ENCODE measurements at regions not wholly inside any gene's neighbourhood (a gene's known extent, or its start where the extent isn't known, plus 50 kb on each side); places are given as distances from the start of the nearest gene placed in this dataset.

DNA sequence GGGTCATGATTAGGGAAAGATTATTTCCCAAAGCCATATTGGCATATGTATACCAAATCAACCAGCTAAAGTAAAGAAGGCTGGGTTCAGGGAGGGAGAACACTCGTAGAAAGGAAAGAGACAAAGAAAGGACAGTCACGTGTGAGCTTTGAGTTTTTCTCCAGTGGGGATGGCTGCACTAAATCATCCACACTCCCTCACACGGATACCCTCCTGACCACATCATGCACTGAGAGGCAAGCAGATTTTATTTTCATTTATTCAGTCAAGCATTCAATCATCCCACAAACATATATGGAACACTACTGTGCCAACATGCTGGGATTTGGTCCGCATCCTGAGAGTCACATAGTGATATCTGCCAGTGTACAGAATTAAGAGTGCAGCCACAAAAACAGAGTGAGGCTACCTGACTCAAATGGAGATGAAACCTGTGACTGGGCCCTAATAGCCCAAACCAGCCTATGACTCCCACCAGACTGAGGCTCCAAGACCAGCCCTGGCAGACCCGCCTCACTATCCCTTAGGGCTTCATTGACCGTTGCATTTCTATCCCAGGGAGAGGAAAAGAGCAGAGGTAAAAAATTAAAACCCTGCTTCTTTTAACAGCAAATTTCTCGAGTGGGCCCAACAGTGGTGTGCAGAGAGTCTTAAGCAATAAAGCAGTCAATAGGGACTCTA is 155.9 kb downstream of the BARHL2 start:
- FAIRE-seq (no peak), DNase-seq (ENCODE audit: insufficient read length, low spot score) (no peak)

DNA sequence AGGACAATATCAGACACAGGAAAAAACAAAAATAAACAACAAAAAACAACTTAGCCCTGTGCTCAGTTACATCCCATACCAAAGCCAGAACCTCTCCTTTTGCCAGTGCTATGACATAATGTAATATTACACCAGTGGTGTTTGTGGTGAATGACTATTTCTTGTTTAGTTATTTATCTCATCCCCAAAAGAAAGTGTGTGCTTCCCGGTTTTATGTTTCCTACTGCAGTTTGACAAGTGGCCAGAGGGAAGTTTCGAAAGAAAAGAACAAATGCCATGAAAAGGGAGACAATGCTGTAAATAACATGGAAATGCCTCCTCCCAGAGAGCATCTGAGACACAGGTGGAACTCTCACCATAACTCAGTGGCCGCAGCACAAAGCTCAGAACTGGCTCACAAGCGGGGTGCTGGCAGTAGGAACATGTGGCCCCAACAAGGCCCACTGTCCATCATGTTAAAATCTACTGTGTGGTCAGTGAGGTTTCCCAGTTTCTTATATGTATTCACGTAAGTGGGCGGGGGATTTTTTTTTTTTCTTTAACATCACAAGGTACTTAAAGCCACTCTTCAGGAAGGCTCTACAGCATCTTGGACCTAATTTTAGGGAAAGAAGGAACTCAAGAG is 158.2 kb downstream of the BARHL2 start:
- FAIRE-seq (no peak), DNase-seq (ENCODE audit: insufficient read length, low spot score) (no peak)

DNA sequence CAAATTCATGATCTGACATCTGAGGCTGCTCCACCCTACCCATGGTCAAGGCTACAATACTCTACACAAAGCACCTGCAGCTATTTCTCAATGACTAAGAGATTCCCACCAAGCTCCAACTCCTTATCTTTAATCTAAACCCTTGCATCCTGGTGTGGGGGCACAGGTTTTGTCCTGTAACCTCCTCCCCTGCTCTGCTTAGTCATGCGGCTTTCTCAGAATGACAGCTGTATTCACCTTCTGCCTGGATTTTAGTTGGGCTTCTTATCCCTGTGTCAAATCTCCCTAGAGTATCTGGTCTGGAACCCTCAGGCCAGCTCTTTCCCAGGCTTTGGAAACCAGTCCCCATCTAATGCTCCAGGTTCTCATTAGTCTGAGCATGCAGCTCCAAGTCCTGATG is 159.0 kb downstream of the BARHL2 start:
- DNase-seq (ENCODE audit: insufficient read length, low spot score) (no peak), FAIRE-seq (no peak)

GRCh38 chr1:90557706-90558105 is 159.4 kb downstream of the BARHL2 start:
- FAIRE-seq (no peak), DNase-seq (ENCODE audit: insufficient read length, low spot score) (no peak)

- DNase-seq (ENCODE audit: insufficient read length, low spot score) (no peak), FAIRE-seq (no peak)
Measured at GRCh38 chr1:90550626-90551406, 166.3 kb downstream of the BARHL2 start.

GRCh38 chr1:90544356-90544755 is 172.7 kb downstream of the BARHL2 start:
- DNase-seq (ENCODE audit: insufficient read length, low spot score): no peak
- FAIRE-seq: no peak

DNA sequence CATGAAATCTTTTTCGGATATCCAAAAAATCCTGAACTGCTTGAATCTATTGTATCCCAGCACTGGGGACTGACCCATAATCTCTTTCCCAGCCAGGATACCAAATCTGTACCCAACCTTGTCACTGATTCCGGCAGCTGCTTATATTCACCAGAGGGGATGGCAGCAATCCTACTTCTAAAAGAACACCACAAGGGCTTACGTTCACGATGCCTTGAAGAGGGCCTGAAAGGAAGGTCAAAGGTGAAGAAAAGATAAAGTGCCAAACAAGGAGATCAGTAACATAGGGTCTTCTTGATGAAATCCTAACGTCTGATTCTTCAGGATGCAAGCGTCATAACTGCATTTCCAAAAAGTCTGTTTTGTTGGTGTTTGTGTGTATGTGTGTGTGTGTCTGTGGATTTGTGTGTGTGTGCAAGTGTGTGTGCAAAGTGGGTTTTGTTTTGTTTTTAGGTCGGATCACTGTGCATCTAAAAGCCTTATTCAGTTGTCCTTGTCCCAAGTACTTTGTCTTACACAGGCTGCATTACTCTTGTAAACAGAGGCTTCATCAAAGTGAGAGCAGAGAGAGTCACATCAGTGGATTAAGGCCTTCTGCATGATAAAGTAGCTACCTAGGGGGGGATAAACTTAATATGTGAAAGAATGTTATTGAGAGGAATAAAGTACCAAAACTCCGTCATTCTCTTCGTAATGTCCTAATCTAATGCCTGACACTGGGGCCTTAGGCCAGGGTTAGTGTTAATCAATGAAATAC is 179.3 kb downstream of the BARHL2 start:
- no peak for FAIRE-seq
- DNase-seq (ENCODE audit: insufficient read length, low spot score): no peak

- FAIRE-seq: no peak
- DNase-seq (ENCODE audit: insufficient read length, low spot score): no peak
Measured at GRCh38 chr1:90534663-90535295, 182.3 kb downstream of the BARHL2 start.

- DNase-seq (ENCODE audit: insufficient read length, low spot score) (no peak), FAIRE-seq (no peak)
Measured at GRCh38 chr1:90534116-90534515, 183.0 kb downstream of the BARHL2 start.

DNA sequence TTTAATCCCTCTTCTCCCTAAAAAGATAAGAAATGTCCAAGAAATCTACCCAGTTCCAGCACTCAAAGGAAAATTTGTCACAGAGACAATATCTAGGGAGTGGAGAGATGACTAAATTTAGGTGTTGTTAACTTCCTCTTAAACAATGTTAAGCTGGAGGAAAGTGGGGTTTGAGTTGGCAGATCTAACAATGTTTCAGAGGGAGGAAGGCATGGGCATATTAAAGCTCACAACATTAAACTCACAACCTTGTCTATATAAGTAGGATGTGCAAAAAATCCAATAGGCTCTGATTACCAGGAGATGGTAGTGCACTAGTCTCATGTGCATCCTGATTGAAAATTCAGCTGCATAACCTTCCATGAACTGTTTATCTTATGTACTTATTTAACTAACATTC is 190.1 kb downstream of the BARHL2 start:
- no peak for FAIRE-seq

DNA sequence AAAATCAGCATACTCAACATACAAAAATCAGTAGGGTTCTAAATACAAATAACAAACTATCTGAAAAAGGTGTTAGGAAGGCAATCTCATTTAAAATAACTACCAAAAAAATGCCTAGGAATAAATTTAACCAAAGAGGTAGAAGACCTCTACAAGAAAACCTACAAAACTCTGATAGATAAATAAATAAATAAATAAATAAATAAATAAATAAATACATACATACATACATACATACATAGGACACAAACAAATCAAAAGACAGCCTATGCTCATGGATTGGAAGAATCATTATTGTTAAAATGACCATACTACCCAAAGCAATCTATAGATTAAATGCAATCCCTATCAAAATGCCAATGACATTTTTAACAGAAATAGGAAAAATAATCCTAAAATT is 194.7 kb downstream of the BARHL2 start:
- FAIRE-seq: no peak

More for the DNA sequence above, 190.1 kb downstream of the BARHL2 start:
- no peak for DNase-seq (ENCODE audit: insufficient read length, low spot score)

DNA sequence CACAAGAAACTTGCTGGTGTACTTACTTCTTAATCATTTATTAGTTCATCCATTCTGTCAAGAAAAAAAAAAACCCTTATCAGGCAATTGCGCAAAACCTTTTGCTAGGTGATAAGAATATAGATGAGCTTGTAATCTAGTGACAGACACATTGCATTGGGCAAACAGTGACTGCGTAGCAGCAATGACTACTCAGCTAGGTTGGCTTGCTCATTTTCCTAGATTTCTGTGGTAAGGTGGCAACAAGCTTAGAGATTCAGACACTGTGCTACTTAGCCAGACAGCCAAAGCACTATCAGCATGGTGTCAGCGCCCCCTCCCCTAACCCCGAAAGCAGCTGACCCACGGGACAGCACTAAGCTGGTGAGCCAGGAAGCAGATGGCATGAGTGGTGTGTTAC is 203.1 kb downstream of the BARHL2 start:
- DNase-seq (ENCODE audit: insufficient read length, low spot score) (no peak), FAIRE-seq (no peak)

More for the DNA sequence above, 194.7 kb downstream of the BARHL2 start:
- DNase-seq (ENCODE audit: insufficient read length, low spot score): no peak

- no peak for DNase-seq (ENCODE audit: insufficient read length, low spot score)
- no peak for FAIRE-seq
Measured at GRCh38 chr1:90512441-90512840, 204.7 kb downstream of the BARHL2 start.

- DNase-seq (ENCODE audit: insufficient read length, low spot score): no peak
- no peak for FAIRE-seq
Measured at GRCh38 chr1:90510143-90510542, 207.0 kb downstream of the BARHL2 start.

- DNase-seq (ENCODE audit: insufficient read length, low spot score): no peak
Measured at GRCh38 chr1:90509225-90510048, 207.7 kb downstream of the BARHL2 start.

GRCh38 chr1:90508376-90509167 is 208.5 kb downstream of the BARHL2 start:
- DNase-seq (ENCODE audit: insufficient read length, low spot score) (no peak), FAIRE-seq (no peak)

More at GRCh38 chr1:90509225-90510048, 207.7 kb downstream of the BARHL2 start:
- FAIRE-seq: no peak

DNA sequence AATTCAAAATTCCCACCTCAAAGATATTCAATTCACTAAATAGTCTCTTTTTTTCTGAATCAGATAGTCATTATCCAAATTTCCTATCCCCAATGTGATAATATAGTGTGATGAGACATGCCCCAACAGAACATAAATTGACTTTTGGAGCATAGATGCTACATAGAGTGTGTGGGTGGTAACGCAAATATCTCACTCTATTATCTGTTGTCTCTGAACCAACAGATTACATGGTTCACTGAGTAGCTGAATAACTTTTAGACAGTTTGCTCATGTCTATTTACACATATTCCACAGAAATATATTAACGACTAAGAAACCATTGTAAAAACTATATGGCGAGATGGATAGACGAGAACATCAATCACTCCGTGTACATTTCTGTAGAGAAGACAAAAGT is 209.9 kb downstream of the BARHL2 start:
- no peak for DNase-seq (ENCODE audit: insufficient read length, low spot score)
- FAIRE-seq: no peak

- FAIRE-seq (no peak), DNase-seq (ENCODE audit: insufficient read length, low spot score) (no peak)
Measured at GRCh38 chr1:90505806-90506205, 211.3 kb downstream of the BARHL2 start.

- FAIRE-seq (no peak), DNase-seq (ENCODE audit: insufficient read length, low spot score) (no peak)
Measured at GRCh38 chr1:90504509-90504908, 212.6 kb downstream of the BARHL2 start.
